ENCODE measurements at regions not wholly inside any gene's neighbourhood (a gene's known extent, or its start where the extent isn't known, plus 50 kb on each side); places are given as distances from the start of the nearest gene placed in this dataset.
"Not testable (repeated sequence)": the region's sequence is repeated elsewhere in the genome, so short reads cannot be mapped to it uniquely, and the experiment has no call there.

DNA sequence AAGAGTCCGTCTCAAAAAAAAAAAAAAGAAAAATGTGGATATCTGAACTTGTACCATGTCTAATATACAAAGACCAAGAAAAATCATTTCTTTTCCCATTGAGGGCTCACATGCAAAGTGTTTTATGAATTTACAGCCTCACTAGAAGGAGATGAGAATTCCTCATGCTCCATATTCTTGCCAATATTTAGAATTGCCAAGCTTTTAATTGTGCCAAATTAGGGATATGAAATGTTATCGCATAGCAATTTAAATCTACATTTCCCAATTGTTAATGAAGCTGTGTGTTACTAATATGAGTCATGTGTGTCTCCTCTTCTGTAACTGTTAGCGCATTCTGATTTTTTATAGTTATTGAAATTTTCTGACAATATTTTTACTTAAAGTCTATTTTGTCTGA, 63.0 kb upstream of the CRYM start:
- H3K4me1 Mint-ChIP-seq, result no peaks in the 10 kb centered on the region
- CTCF ChIA-PET, result no interaction called here
- no peaks in the 10 kb centered on the region for H3K27me3 Mint-ChIP-seq
- POLR2A ChIA-PET, result interaction anchor here (0.6 to 1.2 kb wide), 2 partner anchors 17 to 32 kb away, joined by 3 to 5 read pairs; no protein-coding TSS in a partner anchor
- TF ChIP-seq, protein P1, sequence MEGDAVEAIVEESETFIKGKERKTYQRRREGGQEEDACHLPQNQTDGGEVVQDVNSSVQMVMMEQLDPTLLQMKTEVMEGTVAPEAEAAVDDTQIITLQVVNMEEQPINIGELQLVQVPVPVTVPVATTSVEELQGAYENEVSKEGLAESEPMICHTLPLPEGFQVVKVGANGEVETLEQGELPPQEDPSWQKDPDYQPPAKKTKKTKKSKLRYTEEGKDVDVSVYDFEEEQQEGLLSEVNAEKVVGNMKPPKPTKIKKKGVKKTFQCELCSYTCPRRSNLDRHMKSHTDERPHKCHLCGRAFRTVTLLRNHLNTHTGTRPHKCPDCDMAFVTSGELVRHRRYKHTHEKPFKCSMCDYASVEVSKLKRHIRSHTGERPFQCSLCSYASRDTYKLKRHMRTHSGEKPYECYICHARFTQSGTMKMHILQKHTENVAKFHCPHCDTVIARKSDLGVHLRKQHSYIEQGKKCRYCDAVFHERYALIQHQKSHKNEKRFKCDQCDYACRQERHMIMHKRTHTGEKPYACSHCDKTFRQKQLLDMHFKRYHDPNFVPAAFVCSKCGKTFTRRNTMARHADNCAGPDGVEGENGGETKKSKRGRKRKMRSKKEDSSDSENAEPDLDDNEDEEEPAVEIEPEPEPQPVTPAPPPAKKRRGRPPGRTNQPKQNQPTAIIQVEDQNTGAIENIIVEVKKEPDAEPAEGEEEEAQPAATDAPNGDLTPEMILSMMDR (IDR thresholded peaks at IDR 0.05), result no peak
- intact Hi-C loops (cut with micrococcal nuclease), result no loop called here
- no peak for ATAC-seq (ENCODE audit: low read depth)
- no peaks in the 10 kb centered on the region for H3K36me3 Mint-ChIP-seq (ENCODE audit: low read depth)
- H3K9me3 Mint-ChIP-seq, result no peaks in the 10 kb centered on the region
- no peak overlapping the region for H3K27ac Mint-ChIP-seq
- no peak for DNase-seq
- no peak overlapping the region for H3K4me3 Mint-ChIP-seq

DNA sequence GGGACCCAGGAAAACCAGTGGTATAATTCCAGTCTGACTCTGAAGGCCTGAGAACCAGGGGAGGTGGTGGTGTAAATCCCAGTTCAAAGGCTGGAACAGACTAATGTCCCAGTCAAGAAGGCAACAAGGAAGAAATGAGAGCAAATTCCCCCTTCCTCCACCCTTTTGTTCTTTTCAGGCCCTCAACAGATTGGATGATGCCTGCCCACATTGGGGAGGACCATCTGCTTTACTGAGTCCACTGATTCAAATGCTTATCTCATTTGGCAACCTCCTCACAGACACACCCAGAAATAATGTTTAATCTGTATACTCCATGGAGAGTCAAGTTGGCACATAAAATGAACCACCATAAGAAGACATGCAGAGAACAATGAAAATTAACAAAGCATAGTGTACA, 61.9 kb upstream of the CRYM start:
- intact Hi-C loops (cut with micrococcal nuclease), result loop anchor here (10.0 kb wide), 1 partner anchor 55 kb away; no protein-coding TSS in a partner anchor
- DNase-seq (no peak), ATAC-seq (ENCODE audit: low read depth) (no peak)
- no peaks in the 10 kb centered on the region for H3K4me1 Mint-ChIP-seq
- ChIA-PET POLR2A (interaction anchor here (0.6 kb wide), 1 partner anchor 521 kb away, joined by 3 read pairs; no protein-coding TSS in a partner anchor), CTCF (no interaction called here)
- H3K27ac Mint-ChIP-seq, result no peak overlapping the region
- no peaks in the 10 kb centered on the region for H3K9me3 Mint-ChIP-seq
- no peaks in the 10 kb centered on the region for H3K27me3 Mint-ChIP-seq
- no peak overlapping the region for H3K4me3 Mint-ChIP-seq
- TF ChIP-seq, protein P1 (IDR thresholded peaks at IDR 0.05), result no peak
- H3K36me3 Mint-ChIP-seq (ENCODE audit: low read depth), result no peaks in the 10 kb centered on the region

DNA sequence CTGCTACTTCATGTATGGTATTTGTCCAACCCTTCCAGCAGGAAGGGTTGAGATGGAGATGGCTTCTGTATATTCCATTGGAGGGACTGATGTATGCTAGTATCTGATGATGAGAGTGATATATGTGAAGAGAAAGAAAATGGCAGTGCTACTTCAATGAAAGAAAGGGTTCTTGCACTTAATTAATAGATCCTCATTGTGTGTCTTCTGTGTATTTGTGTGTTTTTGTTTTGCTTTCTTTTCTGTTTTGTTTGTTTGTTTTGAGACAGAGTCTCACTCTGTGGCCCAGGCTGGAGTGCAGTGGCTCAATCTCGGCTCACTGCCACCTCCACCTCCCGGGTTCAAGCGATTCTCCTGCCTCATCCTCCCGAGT, 61.2 kb upstream of the CRYM start:
- no peak for ATAC-seq (ENCODE audit: low read depth)
- no peaks in the 10 kb centered on the region for H3K9me3 Mint-ChIP-seq
- peak overlapping the region; percentile 57 for H3K27ac Mint-ChIP-seq
- intact Hi-C loops (cut with micrococcal nuclease), result loop anchor here (10.0 kb wide), 1 partner anchor 54 kb away; no protein-coding TSS in a partner anchor
- POLR2A ChIA-PET, result interaction anchor here (0.6 to 1.2 kb wide), 2 partner anchors 39 to 299 kb away, joined by 3 to 4 read pairs; no protein-coding TSS in a partner anchor
- DNase-seq, result no peak
- no peaks in the 10 kb centered on the region for H3K36me3 Mint-ChIP-seq (ENCODE audit: low read depth)
- H3K4me3 Mint-ChIP-seq, result no peak overlapping the region
- TF ChIP-seq, protein P1 (IDR thresholded peaks at IDR 0.05), result no peak
- CTCF ChIA-PET, result no interaction called here
- no peaks in the 10 kb centered on the region for H3K4me1 Mint-ChIP-seq
- H3K27me3 Mint-ChIP-seq, result no peaks in the 10 kb centered on the region

DNA sequence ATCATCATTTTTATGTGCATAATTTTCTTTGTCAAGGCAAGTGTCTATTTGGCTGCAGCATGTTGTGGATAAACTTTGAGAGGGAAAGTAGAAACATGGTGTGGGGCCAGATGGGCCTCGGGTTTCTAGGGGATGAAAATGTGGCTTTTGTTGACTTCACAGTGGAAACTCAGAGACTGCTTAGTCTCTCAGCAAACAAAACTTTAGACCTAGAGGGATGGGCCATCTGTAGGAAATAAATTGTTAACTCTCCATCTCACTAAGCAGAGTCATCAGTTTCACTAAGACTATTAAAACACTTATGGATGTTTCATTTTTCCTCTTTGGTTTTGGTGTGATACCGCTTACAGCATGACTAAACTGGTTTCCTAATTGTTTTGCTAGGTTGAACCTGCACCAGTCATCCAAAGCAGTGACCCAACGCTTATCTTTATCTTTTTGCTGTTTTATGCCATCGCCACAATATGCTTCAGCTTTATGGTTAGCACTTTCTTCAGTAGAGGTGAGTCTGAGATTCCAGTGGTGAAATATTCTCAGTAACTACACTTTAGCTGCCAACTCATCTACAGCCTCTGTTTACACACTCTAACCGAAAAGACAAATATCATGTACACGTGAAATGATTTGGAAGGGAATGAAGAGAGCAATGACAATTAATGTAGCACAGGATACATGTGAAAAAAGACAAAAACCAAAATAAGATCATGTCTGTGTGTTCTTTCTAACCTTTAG, 60.6 kb upstream of the CRYM start:
- no peaks in the 10 kb centered on the region for H3K9me3 Mint-ChIP-seq
- no peaks in the 10 kb centered on the region for H3K36me3 Mint-ChIP-seq (ENCODE audit: low read depth)
- no peaks in the 10 kb centered on the region for H3K4me1 Mint-ChIP-seq
- ChIA-PET CTCF (no interaction called here), POLR2A (interaction anchor here (0.6 to 1.2 kb wide), 2 partner anchors 38 to 298 kb away, joined by 3 to 4 read pairs; no protein-coding TSS in a partner anchor)
- ATAC-seq (ENCODE audit: low read depth) (no peak), DNase-seq (no peak)
- H3K27ac Mint-ChIP-seq, result peak overlapping the region; percentile 57
- no peaks in the 10 kb centered on the region for H3K27me3 Mint-ChIP-seq
- no peak overlapping the region for H3K4me3 Mint-ChIP-seq
- TF ChIP-seq, protein P1 (IDR thresholded peaks at IDR 0.05), result no peak
- intact Hi-C loops (cut with micrococcal nuclease), result loop anchor here (10.0 kb wide), 1 partner anchor 54 kb away; no protein-coding TSS in a partner anchor

DNA sequence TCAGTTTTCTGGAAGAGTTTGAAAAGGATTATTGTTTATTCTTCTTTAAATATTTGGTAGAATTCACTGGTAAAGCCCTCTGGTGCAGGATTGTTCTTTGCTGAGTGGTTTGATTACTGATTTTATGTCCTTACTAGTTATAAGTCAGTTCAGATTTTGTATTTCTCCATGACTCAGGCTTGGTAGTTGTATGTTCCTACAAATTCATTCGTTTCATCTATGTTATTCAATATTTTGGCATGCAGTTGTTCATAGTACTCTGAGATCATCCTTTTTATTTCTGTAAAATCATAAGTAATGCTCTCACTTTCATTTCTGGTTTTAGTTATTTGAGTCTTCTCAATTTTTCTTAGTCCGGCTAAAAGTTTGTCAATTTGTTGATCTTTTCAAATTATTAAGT, 58.1 kb upstream of the CRYM start:
- ATAC-seq (ENCODE audit: low read depth) (no peak), DNase-seq (no peak)
- TF ChIP-seq, protein P1 (IDR thresholded peaks at IDR 0.05), result no peak
- H3K9me3 Mint-ChIP-seq, result no peaks in the 10 kb centered on the region
- POLR2A ChIA-PET, result no interaction called here
- no peak overlapping the region for H3K4me3 Mint-ChIP-seq
- H3K27me3 Mint-ChIP-seq, result no peaks in the 10 kb centered on the region
- intact Hi-C loops (cut with micrococcal nuclease), result loop anchor here (10.0 kb wide), 1 partner anchor 51 kb away; no protein-coding TSS in a partner anchor
- H3K36me3 Mint-ChIP-seq (ENCODE audit: low read depth), result no peaks in the 10 kb centered on the region
- no peak overlapping the region for H3K27ac Mint-ChIP-seq
- H3K4me1 Mint-ChIP-seq, result no peaks in the 10 kb centered on the region
- CTCF ChIA-PET, result no interaction called here

DNA sequence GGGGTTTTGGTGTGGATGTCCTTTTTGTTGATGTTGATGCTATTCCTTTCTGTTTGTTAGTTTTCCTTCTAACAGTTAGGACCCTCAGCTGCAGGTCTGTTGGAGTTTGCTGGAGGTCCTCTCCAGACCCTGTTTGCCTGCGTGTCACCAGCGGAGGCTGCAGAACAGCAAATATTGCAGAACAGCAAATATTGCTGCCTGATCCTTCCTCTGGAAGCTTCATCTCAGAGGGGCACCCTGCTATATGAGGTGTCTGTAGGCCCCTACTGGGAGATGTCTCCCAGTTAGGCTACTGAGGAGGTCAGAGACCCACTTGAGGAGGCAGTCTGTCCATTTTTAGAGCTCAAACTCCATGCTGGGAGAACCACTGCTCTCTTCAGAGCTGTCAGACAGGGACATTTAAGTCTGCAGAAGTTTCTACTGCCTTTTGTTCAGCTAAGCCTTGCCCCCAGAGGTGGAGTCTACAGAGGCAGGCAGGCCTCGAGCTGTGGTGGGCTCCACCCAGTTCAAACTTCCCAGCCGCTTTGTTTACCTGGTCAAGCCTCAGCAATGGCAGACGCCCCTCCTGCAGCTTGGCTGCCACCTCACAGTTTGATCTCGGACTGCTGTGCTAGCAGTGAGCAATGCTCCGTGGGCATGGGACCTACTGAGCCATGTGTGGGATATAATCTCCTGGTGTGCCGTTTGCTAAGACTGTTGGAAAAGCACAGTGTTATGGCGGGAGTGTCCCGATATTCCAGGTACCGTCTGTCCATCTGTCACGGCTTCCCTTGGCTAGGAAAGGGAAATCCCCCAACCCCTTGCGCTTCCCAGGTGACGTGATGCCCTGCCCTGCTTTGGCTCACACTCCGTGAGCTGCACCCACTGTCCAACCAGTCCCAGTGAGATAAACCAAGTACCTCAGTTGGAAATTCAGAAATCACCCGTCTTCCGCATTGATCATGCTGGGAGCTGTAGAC, 56.4 kb upstream of the CRYM start:
- H3K36me3 Mint-ChIP-seq (ENCODE audit: low read depth); ATAC-seq (ENCODE audit: low read depth); H3K4me3 Mint-ChIP-seq; H3K9me3 Mint-ChIP-seq; CTCF ChIA-PET; POLR2A ChIA-PET; H3K27me3 Mint-ChIP-seq; H3K4me1 Mint-ChIP-seq; DNase-seq; H3K27ac Mint-ChIP-seq: not testable (repeated sequence)
- intact Hi-C loops (cut with micrococcal nuclease), result loop anchor here (10.0 kb wide), 1 partner anchor 50 kb away; no protein-coding TSS in a partner anchor

DNA sequence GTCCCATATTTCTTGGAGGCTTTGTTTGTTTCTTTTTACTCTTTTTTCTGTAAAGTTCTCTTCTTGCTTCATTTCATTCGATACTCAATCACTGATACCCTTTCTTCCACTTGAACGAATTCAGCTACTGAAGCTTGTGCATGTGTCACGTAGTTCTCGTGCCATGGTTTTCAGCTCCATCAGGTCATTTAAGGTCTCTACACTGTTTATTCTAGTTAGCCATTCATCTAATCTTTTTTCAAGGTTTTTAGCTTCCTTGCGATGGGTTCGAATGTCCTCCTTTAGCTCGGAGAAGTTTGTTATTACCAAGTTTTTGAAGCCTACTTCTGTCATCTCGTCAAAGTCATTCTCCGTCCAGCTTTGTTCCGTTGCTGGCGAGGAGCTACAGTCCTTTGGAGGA, 55.6 kb upstream of the CRYM start:
- POLR2A ChIA-PET; ATAC-seq (ENCODE audit: low read depth); CTCF ChIA-PET; DNase-seq; H3K4me3 Mint-ChIP-seq; H3K27me3 Mint-ChIP-seq; H3K36me3 Mint-ChIP-seq (ENCODE audit: low read depth); H3K27ac Mint-ChIP-seq; H3K9me3 Mint-ChIP-seq; H3K4me1 Mint-ChIP-seq: not testable (repeated sequence)
- intact Hi-C loops (cut with micrococcal nuclease), result loop anchor here (10.0 kb wide), 1 partner anchor 49 kb away; no protein-coding TSS in a partner anchor
